HEK293T (cell line): ENCODE measurements at regions not wholly inside any gene's neighbourhood (a gene's known extent, or its start where the extent isn't known, plus 50 kb on each side); places are given as distances from the start of the nearest gene placed in this dataset.

Experiments
- LEF1 ChIP-seq: fragments of 450-650 bp; IDR thresholded peaks from 2 replicates; pipeline ENCODE4 v1.6.1; 2017; ENCODE audit warnings: mild to moderate bottlenecking, borderline replicate concordance
- TF ChIP-seq, protein P1 (sequence below): fragments of 450-650 bp; IDR thresholded peaks from 2 replicates; pipeline ENCODE4 v1.6.1; 2016

DNA sequence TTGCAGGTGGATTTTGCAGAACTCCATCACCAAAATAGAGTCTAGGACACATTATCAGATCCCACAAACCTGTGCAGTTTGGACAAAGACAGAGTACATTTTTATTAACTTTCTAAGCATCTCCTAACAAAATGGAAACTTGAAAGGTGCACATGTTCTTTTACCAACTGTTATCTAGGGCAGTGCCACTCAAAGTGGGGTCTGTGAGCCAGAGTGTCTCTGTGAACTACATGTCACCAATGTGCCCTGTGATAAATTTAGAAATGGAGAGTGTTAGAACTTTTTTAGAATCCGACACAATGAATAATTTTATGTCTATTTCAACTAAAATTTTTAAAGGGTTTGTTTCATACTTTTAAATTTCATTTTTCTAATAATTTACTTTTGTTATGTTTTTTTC lies 68.4 kb upstream of the TMC3 start:
- TF ChIP-seq, protein P1, sequence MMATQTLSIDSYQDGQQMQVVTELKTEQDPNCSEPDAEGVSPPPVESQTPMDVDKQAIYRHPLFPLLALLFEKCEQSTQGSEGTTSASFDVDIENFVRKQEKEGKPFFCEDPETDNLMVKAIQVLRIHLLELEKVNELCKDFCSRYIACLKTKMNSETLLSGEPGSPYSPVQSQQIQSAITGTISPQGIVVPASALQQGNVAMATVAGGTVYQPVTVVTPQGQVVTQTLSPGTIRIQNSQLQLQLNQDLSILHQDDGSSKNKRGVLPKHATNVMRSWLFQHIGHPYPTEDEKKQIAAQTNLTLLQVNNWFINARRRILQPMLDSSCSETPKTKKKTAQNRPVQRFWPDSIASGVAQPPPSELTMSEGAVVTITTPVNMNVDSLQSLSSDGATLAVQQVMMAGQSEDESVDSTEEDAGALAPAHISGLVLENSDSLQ: no peak
- TF ChIP-seq LEF1: no peak
